ENCODE measurements at regions not wholly inside any gene's neighbourhood (a gene's known extent, or its start where the extent isn't known, plus 50 kb on each side); places are given as distances from the start of the nearest gene placed in this dataset.

DNA sequence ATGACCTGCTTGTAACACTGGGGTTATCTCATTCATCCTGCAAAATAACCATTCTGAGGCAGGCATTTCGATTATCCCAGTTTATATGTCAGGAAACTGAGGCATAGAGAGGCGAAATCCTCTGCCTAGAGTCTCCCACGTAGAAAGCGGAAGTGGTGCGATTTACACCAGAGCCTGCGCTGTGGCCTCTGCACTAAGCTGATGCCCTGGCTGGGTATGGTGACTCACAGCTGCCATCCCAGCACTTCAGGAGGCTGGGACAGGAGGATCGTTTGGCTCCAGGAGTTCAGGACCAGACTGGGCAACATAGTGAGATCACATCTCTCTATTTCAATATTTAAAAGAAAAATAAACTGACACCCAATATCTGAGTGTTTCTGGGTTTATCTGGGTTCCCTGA is 59.3 kb upstream of the BCO1 start (continued):
- TF ChIP-seq, protein P1, sequence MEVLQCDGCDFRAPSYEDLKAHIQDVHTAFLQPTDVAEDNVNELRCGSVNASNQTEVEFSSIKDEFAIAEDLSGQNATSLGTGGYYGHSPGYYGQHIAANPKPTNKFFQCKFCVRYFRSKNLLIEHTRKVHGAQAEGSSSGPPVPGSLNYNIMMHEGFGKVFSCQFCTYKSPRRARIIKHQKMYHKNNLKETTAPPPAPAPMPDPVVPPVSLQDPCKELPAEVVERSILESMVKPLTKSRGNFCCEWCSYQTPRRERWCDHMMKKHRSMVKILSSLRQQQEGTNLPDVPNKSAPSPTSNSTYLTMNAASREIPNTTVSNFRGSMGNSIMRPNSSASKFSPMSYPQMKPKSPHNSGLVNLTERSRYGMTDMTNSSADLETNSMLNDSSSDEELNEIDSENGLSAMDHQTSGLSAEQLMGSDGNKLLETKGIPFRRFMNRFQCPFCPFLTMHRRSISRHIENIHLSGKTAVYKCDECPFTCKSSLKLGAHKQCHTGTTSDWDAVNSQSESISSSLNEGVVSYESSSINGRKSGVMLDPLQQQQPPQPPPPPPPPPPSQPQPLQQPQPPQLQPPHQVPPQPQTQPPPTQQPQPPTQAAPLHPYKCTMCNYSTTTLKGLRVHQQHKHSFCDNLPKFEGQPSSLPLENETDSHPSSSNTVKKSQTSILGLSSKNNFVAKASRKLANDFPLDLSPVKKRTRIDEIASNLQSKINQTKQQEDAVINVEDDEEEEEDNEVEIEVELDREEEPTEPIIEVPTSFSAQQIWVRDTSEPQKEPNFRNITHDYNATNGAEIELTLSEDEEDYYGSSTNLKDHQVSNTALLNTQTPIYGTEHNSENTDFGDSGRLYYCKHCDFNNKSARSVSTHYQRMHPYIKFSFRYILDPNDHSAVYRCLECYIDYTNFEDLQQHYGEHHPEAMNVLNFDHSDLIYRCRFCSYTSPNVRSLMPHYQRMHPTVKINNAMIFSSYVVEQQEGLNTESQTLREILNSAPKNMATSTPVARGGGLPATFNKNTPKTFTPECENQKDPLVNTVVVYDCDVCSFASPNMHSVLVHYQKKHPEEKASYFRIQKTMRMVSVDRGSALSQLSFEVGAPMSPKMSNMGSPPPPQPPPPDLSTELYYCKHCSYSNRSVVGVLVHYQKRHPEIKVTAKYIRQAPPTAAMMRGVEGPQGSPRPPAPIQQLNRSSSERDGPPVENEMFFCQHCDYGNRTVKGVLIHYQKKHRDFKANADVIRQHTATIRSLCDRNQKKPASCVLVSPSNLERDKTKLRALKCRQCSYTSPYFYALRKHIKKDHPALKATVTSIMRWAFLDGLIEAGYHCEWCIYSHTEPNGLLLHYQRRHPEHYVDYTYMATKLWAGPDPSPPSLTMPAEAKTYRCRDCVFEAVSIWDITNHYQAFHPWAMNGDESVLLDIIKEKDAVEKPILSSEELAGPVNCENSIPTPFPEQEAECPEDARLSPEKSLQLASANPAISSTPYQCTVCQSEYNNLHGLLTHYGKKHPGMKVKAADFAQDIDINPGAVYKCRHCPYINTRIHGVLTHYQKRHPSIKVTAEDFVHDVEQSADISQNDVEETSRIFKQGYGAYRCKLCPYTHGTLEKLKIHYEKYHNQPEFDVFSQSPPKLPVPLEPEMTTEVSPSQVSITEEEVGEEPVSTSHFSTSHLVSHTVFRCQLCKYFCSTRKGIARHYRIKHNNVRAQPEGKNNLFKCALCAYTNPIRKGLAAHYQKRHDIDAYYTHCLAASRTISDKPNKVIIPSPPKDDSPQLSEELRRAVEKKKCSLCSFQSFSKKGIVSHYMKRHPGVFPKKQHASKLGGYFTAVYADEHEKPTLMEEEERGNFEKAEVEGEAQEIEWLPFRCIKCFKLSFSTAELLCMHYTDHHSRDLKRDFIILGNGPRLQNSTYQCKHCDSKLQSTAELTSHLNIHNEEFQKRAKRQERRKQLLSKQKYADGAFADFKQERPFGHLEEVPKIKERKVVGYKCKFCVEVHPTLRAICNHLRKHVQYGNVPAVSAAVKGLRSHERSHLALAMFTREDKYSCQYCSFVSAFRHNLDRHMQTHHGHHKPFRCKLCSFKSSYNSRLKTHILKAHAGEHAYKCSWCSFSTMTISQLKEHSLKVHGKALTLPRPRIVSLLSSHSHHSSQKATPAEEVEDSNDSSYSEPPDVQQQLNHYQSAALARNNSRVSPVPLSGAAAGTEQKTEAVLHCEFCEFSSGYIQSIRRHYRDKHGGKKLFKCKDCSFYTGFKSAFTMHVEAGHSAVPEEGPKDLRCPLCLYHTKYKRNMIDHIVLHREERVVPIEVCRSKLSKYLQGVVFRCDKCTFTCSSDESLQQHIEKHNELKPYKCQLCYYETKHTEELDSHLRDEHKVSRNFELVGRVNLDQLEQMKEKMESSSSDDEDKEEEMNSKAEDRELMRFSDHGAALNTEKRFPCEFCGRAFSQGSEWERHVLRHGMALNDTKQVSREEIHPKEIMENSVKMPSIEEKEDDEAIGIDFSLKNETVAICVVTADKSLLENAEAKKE (CRISPR knock-in tag; IDR thresholded peaks at IDR 0.05): no peak
- TF ChIP-seq POLR2AphosphoS5 (IDR thresholded peaks at IDR 0.05; ENCODE audit: low read depth) (no peak), ZNF331 (CRISPR knock-in tag; IDR thresholded peaks at IDR 0.05; ENCODE audit: low read depth) (no peak), STAT1 (IDR thresholded peaks at IDR 0.05; ENCODE audit: unreplicated experiment) (no peak)
- TF ChIP-seq, protein P2, sequence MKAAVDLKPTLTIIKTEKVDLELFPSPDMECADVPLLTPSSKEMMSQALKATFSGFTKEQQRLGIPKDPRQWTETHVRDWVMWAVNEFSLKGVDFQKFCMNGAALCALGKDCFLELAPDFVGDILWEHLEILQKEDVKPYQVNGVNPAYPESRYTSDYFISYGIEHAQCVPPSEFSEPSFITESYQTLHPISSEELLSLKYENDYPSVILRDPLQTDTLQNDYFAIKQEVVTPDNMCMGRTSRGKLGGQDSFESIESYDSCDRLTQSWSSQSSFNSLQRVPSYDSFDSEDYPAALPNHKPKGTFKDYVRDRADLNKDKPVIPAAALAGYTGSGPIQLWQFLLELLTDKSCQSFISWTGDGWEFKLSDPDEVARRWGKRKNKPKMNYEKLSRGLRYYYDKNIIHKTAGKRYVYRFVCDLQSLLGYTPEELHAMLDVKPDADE (IDR thresholded peaks at IDR 0.05): no peak

DNA sequence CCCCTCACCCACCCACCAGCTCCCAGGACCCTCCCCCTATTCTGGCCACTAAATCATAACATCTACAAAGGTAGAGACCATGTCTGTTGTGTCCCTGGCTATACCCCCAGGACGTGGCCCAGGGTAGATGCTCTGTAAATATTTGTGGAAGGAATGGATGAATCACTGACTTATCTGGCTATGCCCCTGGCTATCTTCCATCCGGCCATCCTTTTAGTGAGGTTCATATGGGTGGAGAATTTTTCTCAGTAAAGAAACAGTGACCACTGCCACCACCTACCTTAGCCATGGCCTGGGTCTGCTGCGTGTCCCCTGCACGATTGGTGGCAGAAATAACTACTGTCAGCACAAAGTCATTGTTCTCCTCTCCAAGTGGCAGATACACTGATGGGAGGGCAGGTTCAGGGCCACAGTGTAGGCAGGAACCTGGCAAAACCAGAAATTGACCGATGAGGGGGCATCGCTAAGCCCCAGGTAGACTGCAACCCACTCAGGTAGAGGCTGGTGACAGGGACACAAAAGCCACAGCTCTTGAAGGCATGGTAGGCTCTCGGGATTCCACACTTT is 63.1 kb upstream of the BCO1 start:
- H3K4me2 ChIP-seq: no peak overlapping the region
- ATAC-seq: no peak

More for the DNA sequence above, 63.1 kb upstream of the BCO1 start:
- TF ChIP-seq, protein P3, sequence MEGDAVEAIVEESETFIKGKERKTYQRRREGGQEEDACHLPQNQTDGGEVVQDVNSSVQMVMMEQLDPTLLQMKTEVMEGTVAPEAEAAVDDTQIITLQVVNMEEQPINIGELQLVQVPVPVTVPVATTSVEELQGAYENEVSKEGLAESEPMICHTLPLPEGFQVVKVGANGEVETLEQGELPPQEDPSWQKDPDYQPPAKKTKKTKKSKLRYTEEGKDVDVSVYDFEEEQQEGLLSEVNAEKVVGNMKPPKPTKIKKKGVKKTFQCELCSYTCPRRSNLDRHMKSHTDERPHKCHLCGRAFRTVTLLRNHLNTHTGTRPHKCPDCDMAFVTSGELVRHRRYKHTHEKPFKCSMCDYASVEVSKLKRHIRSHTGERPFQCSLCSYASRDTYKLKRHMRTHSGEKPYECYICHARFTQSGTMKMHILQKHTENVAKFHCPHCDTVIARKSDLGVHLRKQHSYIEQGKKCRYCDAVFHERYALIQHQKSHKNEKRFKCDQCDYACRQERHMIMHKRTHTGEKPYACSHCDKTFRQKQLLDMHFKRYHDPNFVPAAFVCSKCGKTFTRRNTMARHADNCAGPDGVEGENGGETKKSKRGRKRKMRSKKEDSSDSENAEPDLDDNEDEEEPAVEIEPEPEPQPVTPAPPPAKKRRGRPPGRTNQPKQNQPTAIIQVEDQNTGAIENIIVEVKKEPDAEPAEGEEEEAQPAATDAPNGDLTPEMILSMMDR (conservative IDR thresholded peaks at IDR 0.05; ENCODE audit: low read depth in 2 of 2): no peak
- TF ChIP-seq POLR2AphosphoS5 (IDR thresholded peaks at IDR 0.05; ENCODE audit: low read depth): no peak
- TF ChIP-seq, protein P2 (IDR thresholded peaks at IDR 0.05): no peak
- TF ChIP-seq STAT1 (IDR thresholded peaks at IDR 0.05; ENCODE audit: unreplicated experiment): no peak
- TF ChIP-seq ZNF114 (CRISPR knock-in tag; IDR thresholded peaks at IDR 0.05): no peak
- no peak for TF ChIP-seq EZH2phosphoT487 (IDR thresholded peaks at IDR 0.05; ENCODE audit: unreplicated experiment)
- TF ChIP-seq NANOG (IDR thresholded peaks at IDR 0.05; ENCODE audit: borderline replicate concordance): no peak
- TF ChIP-seq EZH2 (IDR thresholded peaks at IDR 0.05; ENCODE audit: low read depth, unreplicated experiment): no peak
- H3K9me2 ChIP-seq (ENCODE audit: insufficient read depth): no peaks in the 10 kb centered on the region
- H2AFZ ChIP-seq: no peak overlapping the region
- peaks cover 3% of the 10 kb centered on the region for H3K4me1 Mint-ChIP-seq
- no peaks in the 10 kb centered on the region for H3K79me2 ChIP-seq (replicated peaks; ENCODE audit: insufficient read depth)
- H3K36me3 ChIP-seq (ENCODE audit: insufficient read depth): no peaks in the 10 kb centered on the region
- H3K27ac Mint-ChIP-seq: no peak overlapping the region
- H3K27me3 Mint-ChIP-seq (ENCODE audit: insufficient read depth, low read depth, poor library complexity): peaks cover 6% of the 10 kb centered on the region
- no peak overlapping the region for H3K4me3 Mint-ChIP-seq
- no peaks in the 10 kb centered on the region for H3K36me3 Mint-ChIP-seq (ENCODE audit: low read depth)
- no peak overlapping the region for H3K4me3 ChIP-seq
- no peaks in the 10 kb centered on the region; the same call in 1 of the 2 replicates for H3K4me1 ChIP-seq (ENCODE audit: insufficient read depth)
- DNase-seq (ENCODE audit: low spot score): no peak
- H3K9me3 Mint-ChIP-seq: no peaks in the 10 kb centered on the region; the same call in 2 of the 3 replicates
- H3F3A ChIP-seq (replicated peaks; ENCODE audit: low read depth): no peaks in the 10 kb centered on the region
- no peaks in the 10 kb centered on the region for H4K20me1 ChIP-seq (replicated peaks; ENCODE audit: insufficient read depth)
- H3K27ac ChIP-seq (ENCODE audit: low read depth): no peak overlapping the region
- H3K27me3 ChIP-seq (ENCODE audit: insufficient read depth): no peaks in the 10 kb centered on the region
